ENCODE measurements at regions not wholly inside any gene's neighbourhood (a gene's known extent, or its start where the extent isn't known, plus 50 kb on each side); places are given as distances from the start of the nearest gene placed in this dataset.

GRCh38 chr3:181403876-181404660 is 307.7 kb upstream of the SOX2 start:
- no peak for DNase-seq
- Histone ChIP-seq H3K4me3 (ENCODE audit: insufficient read depth, low read depth, low read length) (no peak overlapping the region), H3K36me3 (replicated peaks; ENCODE audit: control insufficient read depth, insufficient read depth, low read length) (no peaks in the 10 kb centered on the region), H3K27me3 (ENCODE audit: control insufficient read depth, insufficient read depth, low read length) (no peaks in the 10 kb centered on the region)

DNA sequence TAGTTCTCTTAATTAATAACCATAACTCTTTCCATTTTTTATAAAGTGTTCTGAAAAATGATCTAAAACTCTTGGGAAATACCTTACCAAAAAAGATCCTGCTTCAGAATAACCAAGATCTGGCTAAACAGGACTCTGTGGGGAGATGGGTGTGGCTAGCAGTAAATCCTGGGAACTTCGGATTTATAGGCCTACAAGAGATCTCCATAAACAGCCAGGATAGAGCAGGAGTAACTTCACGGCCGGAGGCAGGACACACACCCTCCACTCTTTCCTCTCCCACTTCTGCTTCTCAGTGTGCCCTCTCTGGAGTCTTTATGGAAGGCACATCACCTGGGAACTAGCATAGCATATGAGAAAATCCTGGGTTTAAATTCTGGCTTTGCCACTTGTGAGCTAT is 309.4 kb upstream of the SOX2 start:
- H3K4me3 ChIP-seq (ENCODE audit: insufficient read depth, low read depth, low read length): no peak overlapping the region

DNA sequence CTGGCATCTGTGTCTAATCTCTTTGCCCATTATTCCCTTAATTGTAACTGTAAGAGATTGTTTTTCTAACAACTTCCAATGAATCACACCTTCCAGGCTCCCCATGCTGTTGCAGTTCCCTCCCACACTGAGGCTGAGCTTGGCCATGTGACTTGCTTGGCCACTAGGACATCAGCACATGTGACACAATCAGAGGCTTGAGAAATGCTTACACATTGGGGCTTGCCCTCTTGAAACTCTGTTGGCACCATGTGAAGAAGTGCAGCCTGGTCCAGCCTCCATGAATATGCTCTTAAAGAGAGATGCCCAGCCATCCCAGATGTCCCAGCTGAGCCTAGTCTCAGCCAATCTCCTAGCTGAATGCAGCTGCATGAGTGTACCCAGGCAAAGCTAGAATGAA is 326.8 kb upstream of the SOX2 start:
- Histone ChIP-seq H3K36me3 (replicated peaks; ENCODE audit: control insufficient read depth, insufficient read depth, low read length) (no peaks in the 10 kb centered on the region), H3K4me3 (ENCODE audit: insufficient read depth, low read depth, low read length) (no peak overlapping the region), H3K27me3 (ENCODE audit: control insufficient read depth, insufficient read depth, low read length) (no peaks in the 10 kb centered on the region)
- no peak for DNase-seq

More for the DNA sequence above, 309.4 kb upstream of the SOX2 start:
- H3K36me3 ChIP-seq (replicated peaks; ENCODE audit: control insufficient read depth, insufficient read depth, low read length): no peaks in the 10 kb centered on the region
- DNase-seq: no peak
- H3K27me3 ChIP-seq (ENCODE audit: control insufficient read depth, insufficient read depth, low read length): no peaks in the 10 kb centered on the region

- Histone ChIP-seq H3K27me3 (ENCODE audit: control insufficient read depth, insufficient read depth, low read length) (no peaks in the 10 kb centered on the region), H3K4me3 (ENCODE audit: insufficient read depth, low read depth, low read length) (no peak overlapping the region), H3K36me3 (replicated peaks; ENCODE audit: control insufficient read depth, insufficient read depth, low read length) (no peaks in the 10 kb centered on the region)
- no peak for DNase-seq
These were observed 328.0 kb upstream of the SOX2 start for GRCh38 chr3:181383760-181384159.

GRCh38 chr3:181383201-181383600 is 328.5 kb upstream of the SOX2 start:
- DNase-seq: no peak
- Histone ChIP-seq H3K4me3 (ENCODE audit: insufficient read depth, low read depth, low read length) (no peak overlapping the region), H3K36me3 (replicated peaks; ENCODE audit: control insufficient read depth, insufficient read depth, low read length) (no peaks in the 10 kb centered on the region), H3K27me3 (ENCODE audit: control insufficient read depth, insufficient read depth, low read length) (no peaks in the 10 kb centered on the region)

GRCh38 chr3:181382656-181383055 is 329.1 kb upstream of the SOX2 start:
- H3K36me3 ChIP-seq (replicated peaks; ENCODE audit: control insufficient read depth, insufficient read depth, low read length): no peaks in the 10 kb centered on the region
- H3K27me3 ChIP-seq (ENCODE audit: control insufficient read depth, insufficient read depth, low read length): no peaks in the 10 kb centered on the region
- H3K4me3 ChIP-seq (ENCODE audit: insufficient read depth, low read depth, low read length): no peak overlapping the region
- no peak for DNase-seq

- DNase-seq: no peak
- Histone ChIP-seq H3K36me3 (replicated peaks; ENCODE audit: control insufficient read depth, insufficient read depth, low read length) (no peaks in the 10 kb centered on the region), H3K4me3 (ENCODE audit: insufficient read depth, low read depth, low read length) (no peak overlapping the region), H3K27me3 (ENCODE audit: control insufficient read depth, insufficient read depth, low read length) (no peaks in the 10 kb centered on the region)
These were observed 332.4 kb upstream of the SOX2 start for GRCh38 chr3:181379278-181379677.

- Histone ChIP-seq H3K36me3 (replicated peaks; ENCODE audit: control insufficient read depth, insufficient read depth, low read length) (no peaks in the 10 kb centered on the region), H3K27me3 (ENCODE audit: control insufficient read depth, insufficient read depth, low read length) (no peaks in the 10 kb centered on the region), H3K4me3 (ENCODE audit: insufficient read depth, low read depth, low read length) (no peak overlapping the region)
- no peak for DNase-seq
These were observed 342.1 kb upstream of the SOX2 start for GRCh38 chr3:181369637-181370036.

GRCh38 chr3:181363231-181363630 is 348.5 kb upstream of the SOX2 start:
- no peak for DNase-seq
- Histone ChIP-seq H3K4me3 (ENCODE audit: insufficient read depth, low read depth, low read length) (no peak overlapping the region), H3K27me3 (ENCODE audit: control insufficient read depth, insufficient read depth, low read length) (no peaks in the 10 kb centered on the region), H3K36me3 (replicated peaks; ENCODE audit: control insufficient read depth, insufficient read depth, low read length) (no peaks in the 10 kb centered on the region)

DNA sequence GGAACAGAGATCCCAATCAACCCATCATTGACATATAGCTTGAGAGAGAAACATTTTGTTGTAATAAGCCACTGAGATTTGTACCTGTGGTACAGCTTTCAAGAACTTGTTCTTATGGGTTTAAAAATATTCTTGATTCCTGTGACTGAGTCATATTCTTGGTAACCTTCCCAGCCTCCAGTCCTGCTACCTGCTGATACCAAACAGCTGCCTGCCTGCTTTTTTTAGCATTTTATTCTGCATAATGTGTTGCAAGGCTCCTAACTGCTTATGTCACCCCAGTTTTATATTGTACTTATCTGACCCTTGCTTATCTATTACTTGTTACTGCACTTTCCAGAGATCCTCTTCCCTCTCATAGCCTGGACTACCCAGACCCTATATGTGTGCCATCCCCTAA is 349.3 kb upstream of the SOX2 start:
- H3K36me3 ChIP-seq (replicated peaks; ENCODE audit: control insufficient read depth, insufficient read depth, low read length): no peaks in the 10 kb centered on the region
- no peak for DNase-seq

GRCh38 chr3:181358562-181358961 is 353.2 kb upstream of the SOX2 start:
- H3K36me3 ChIP-seq (replicated peaks; ENCODE audit: control insufficient read depth, insufficient read depth, low read length): no peaks in the 10 kb centered on the region
- DNase-seq: no peak
- H3K27me3 ChIP-seq (ENCODE audit: control insufficient read depth, insufficient read depth, low read length): no peaks in the 10 kb centered on the region
- H3K4me3 ChIP-seq (ENCODE audit: insufficient read depth, low read depth, low read length): no peak overlapping the region

More for the DNA sequence above, 349.3 kb upstream of the SOX2 start:
- Histone ChIP-seq H3K27me3 (ENCODE audit: control insufficient read depth, insufficient read depth, low read length) (no peaks in the 10 kb centered on the region), H3K4me3 (ENCODE audit: insufficient read depth, low read depth, low read length) (no peak overlapping the region)

- H3K36me3 ChIP-seq (replicated peaks; ENCODE audit: control insufficient read depth, insufficient read depth, low read length): no peaks in the 10 kb centered on the region
- no peaks in the 10 kb centered on the region for H3K27me3 ChIP-seq (ENCODE audit: control insufficient read depth, insufficient read depth, low read length)
- DNase-seq: no peak
- no peak overlapping the region for H3K4me3 ChIP-seq (ENCODE audit: insufficient read depth, low read depth, low read length)
These were observed 353.7 kb upstream of the SOX2 start for GRCh38 chr3:181358060-181358459.

GRCh38 chr3:181354140-181354539 is 357.6 kb upstream of the SOX2 start:
- H3K4me3 ChIP-seq (ENCODE audit: insufficient read depth, low read depth, low read length): no peak overlapping the region
- DNase-seq: no peak
- H3K27me3 ChIP-seq (ENCODE audit: control insufficient read depth, insufficient read depth, low read length): no peaks in the 10 kb centered on the region
- no peaks in the 10 kb centered on the region for H3K36me3 ChIP-seq (replicated peaks; ENCODE audit: control insufficient read depth, insufficient read depth, low read length)

GRCh38 chr3:181344331-181344730 is 354.8 kb upstream of the DNAJC19 start:
- Histone ChIP-seq H3K27me3 (ENCODE audit: control insufficient read depth, insufficient read depth, low read length) (no peaks in the 10 kb centered on the region), H3K4me3 (ENCODE audit: insufficient read depth, low read depth, low read length) (no peak overlapping the region)

GRCh38 chr3:181336597-181336996 is 347.1 kb upstream of the DNAJC19 start:
- H3K4me3 ChIP-seq (ENCODE audit: insufficient read depth, low read depth, low read length): no peak overlapping the region
- H3K36me3 ChIP-seq (replicated peaks; ENCODE audit: control insufficient read depth, insufficient read depth, low read length): no peaks in the 10 kb centered on the region
- no peak for DNase-seq
- no peaks in the 10 kb centered on the region for H3K27me3 ChIP-seq (ENCODE audit: control insufficient read depth, insufficient read depth, low read length)

More at GRCh38 chr3:181344331-181344730, 354.8 kb upstream of the DNAJC19 start:
- no peaks in the 10 kb centered on the region for H3K36me3 ChIP-seq (replicated peaks; ENCODE audit: control insufficient read depth, insufficient read depth, low read length)
- no peak for DNase-seq

GRCh38 chr3:181333394-181333793 is 343.9 kb upstream of the DNAJC19 start:
- Histone ChIP-seq H3K36me3 (replicated peaks; ENCODE audit: control insufficient read depth, insufficient read depth, low read length) (no peaks in the 10 kb centered on the region), H3K27me3 (ENCODE audit: control insufficient read depth, insufficient read depth, low read length) (no peaks in the 10 kb centered on the region), H3K4me3 (ENCODE audit: insufficient read depth, low read depth, low read length) (no peak overlapping the region)
- DNase-seq: no peak
